Omental fat pad (tissue), 3 donors: ENCODE measurements at regions not wholly inside any gene's neighbourhood (a gene's known extent, or its start where the extent isn't known, plus 50 kb on each side); places are given as distances from the start of the nearest gene placed in this dataset.

Experiments
- ATAC-seq: fragments of 150-250 bp; one replicate; pipeline ENCODE4 v1.9.1; 2016; ENCODE audit warnings: mild to moderate bottlenecking, moderate library complexity; ENCODE audit not compliant: low FRiP score
- DNase-seq: peaks from one replicate; pipeline ENCODE4 v3.0.0-alpha.2; 2019; ENCODE audit warnings: low spot score
- CTCF ChIP-seq, 3 donors: fragments of 450-650 bp; IDR thresholded peaks; one replicate each; pipeline ENCODE4 v1.5.1; 2016 to 2017; ENCODE audit warnings: antibody characterized with exemption in 3 of 3, mild to moderate bottlenecking in 3 of 3, moderate library complexity in 2 of 3

DNA sequence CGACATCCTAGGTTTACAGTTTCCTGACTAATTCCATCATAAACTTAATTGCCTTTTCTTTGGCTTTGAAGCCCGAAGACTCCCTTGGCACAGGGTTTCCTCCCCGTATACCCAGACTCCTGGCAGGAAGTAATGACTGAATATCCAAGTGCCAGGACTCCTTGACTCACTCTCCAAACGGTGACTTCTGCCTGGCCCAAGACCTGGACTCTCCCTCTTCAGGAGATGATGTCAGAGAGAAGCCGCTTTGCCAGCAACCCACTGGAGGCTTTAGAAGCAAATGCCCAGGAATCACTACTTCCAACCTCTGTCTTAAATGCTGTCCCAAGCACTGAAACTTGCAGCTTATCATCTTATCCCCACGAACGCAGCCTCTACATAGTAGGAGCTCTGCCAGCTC, 146.5 kb downstream of the RGS9 start:
- no peak for ATAC-seq

GRCh38 chr17:65279456-65279855, 142.3 kb downstream of the RGS9 start:
- DNase-seq = no peak
- no peak for TF ChIP-seq CTCF (IDR thresholded peaks at IDR 0.05)
- no peak for ATAC-seq

More for the DNA sequence above, 146.5 kb downstream of the RGS9 start:
- no peak for DNase-seq
- TF ChIP-seq CTCF (IDR thresholded peaks at IDR 0.05) = no peak

GRCh38 chr17:65278820-65279184, 141.6 kb downstream of the RGS9 start:
- DNase-seq = no peak
- ATAC-seq = no peak
- no peak for TF ChIP-seq CTCF (IDR thresholded peaks at IDR 0.05)

- TF ChIP-seq CTCF (IDR thresholded peaks at IDR 0.05) = no peak
- ATAC-seq = no peak
- no peak for DNase-seq
Observed at GRCh38 chr17:65278050-65278819, 141.1 kb downstream of the RGS9 start.

DNA sequence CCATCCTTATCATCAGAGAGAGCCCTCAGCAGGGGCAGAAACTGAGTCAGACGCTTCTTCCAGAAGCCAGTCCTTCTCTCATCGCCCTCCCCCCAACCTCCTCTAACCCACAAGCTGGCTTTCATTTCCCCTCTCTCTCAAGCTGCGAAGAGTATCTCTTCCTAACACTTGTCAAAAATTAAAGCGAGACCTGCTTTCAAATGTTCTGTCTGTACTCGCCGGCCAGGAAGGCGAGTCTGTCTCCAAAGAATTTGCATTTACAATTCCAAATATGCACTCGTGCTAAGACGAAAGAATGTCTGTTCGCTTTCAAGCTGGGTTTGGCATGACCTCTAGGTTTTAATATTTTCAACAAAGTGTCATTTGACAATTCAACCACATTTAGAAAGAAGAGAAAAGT, 140.4 kb downstream of the RGS9 start:
- TF ChIP-seq CTCF (IDR thresholded peaks at IDR 0.05) = no peak
- no peak for ATAC-seq
- DNase-seq = no peak
